Left ventricle myocardium inferior (tissue), 1 donor: ENCODE measurements at regions not wholly inside any gene's neighbourhood (a gene's known extent, or its start where the extent isn't known, plus 50 kb on each side); places are given as distances from the start of the nearest gene placed in this dataset.

Experiments used
- DNase-seq: peaks from one replicate; pipeline ENCODE4 v3.0.0-alpha.2; 2020
- H3K27ac ChIP-seq: fragments of 200-600 bp; replicated peaks from 2 replicates; pipeline ENCODE4 v1.8.0; 2021
- H3K27me3 ChIP-seq: fragments of 200-600 bp; 2 replicates; pipeline ENCODE4 v1.8.0; 2021; ENCODE audit warnings: low read depth
- H3K36me3 ChIP-seq: fragments of 200-600 bp; 2 replicates; pipeline ENCODE4 v1.8.0; 2021
- H3K4me1 ChIP-seq: fragments of 200-600 bp; 2 replicates; pipeline ENCODE4 v1.8.0; 2021
- H3K4me3 ChIP-seq: fragments of 200-600 bp; 2 replicates; pipeline ENCODE4 v1.8.0; 2021; ENCODE audit warnings: mild to moderate bottlenecking, moderate library complexity
- H3K9me3 ChIP-seq: fragments of 200-600 bp; replicated peaks from 2 replicates; pipeline ENCODE4 v1.8.0; 2021
- CTCF ChIP-seq: fragments of 200-600 bp; IDR thresholded peaks from 2 replicates; pipeline ENCODE4 v1.8.0; 2021; ENCODE audit warnings: antibody characterized with exemption, mild to moderate bottlenecking, borderline replicate concordance
- intact Hi-C: fragments of 100-400 bp; cut with micrococcal nuclease; formaldehyde crosslinking; loops from one replicate; pipeline ENCODE4 v1.11.0; 2022
- donor health status: DM: no; HTN: yes; CAD: no; lungs with severe emphysema.

GRCh38 chr4:30840571-30840970, 120.4 kb downstream of the PCDH7 start:
- Histone ChIP-seq H3K36me3 (no peaks in the 10 kb centered on the region), H3K4me3 (no peak overlapping the region), H3K9me3 (no peaks in the 10 kb centered on the region), H3K27ac (no peak overlapping the region), H3K27me3 (no peaks in the 10 kb centered on the region), H3K4me1 (peaks cover 38% of the 10 kb centered on the region)
- intact Hi-C loops = no loop called here
- no peak for TF ChIP-seq CTCF
- no peak for DNase-seq

- Histone ChIP-seq H3K9me3 (no peaks in the 10 kb centered on the region), H3K4me3 (no peak overlapping the region), H3K27ac (no peak overlapping the region), H3K36me3 (no peaks in the 10 kb centered on the region), H3K27me3 (no peaks in the 10 kb centered on the region), H3K4me1 (peaks cover 23% of the 10 kb centered on the region)
- TF ChIP-seq CTCF = no peak
- intact Hi-C loops = no loop called here
- no peak for DNase-seq
These were observed 122.0 kb downstream of the PCDH7 start for GRCh38 chr4:30842142-30842541.

- H3K27me3 ChIP-seq = no peaks in the 10 kb centered on the region
- intact Hi-C loops = no loop called here
- DNase-seq = no peak
- TF ChIP-seq CTCF = no peak
- H3K36me3 ChIP-seq = no peaks in the 10 kb centered on the region
- H3K4me1 ChIP-seq = peaks cover 19% of the 10 kb centered on the region
- H3K27ac ChIP-seq = no peak overlapping the region
- no peaks in the 10 kb centered on the region for H3K9me3 ChIP-seq
- H3K4me3 ChIP-seq = no peak overlapping the region
These were observed 122.5 kb downstream of the PCDH7 start for GRCh38 chr4:30842689-30843088.

GRCh38 chr4:30844861-30845582, 124.9 kb downstream of the PCDH7 start:
- H3K4me1 ChIP-seq = peaks cover 22% of the 10 kb centered on the region
- no peak overlapping the region for H3K27ac ChIP-seq
- H3K27me3 ChIP-seq = no peaks in the 10 kb centered on the region
- intact Hi-C loops = no loop called here
- no peak overlapping the region for H3K4me3 ChIP-seq
- TF ChIP-seq CTCF = no peak
- DNase-seq = no peak
- H3K36me3 ChIP-seq = no peaks in the 10 kb centered on the region
- no peaks in the 10 kb centered on the region for H3K9me3 ChIP-seq

GRCh38 chr4:30847167-30847566, 127.0 kb downstream of the PCDH7 start:
- H3K9me3 ChIP-seq = no peaks in the 10 kb centered on the region
- H3K27ac ChIP-seq = no peak overlapping the region
- intact Hi-C loops = no loop called here
- H3K4me3 ChIP-seq = no peak overlapping the region
- TF ChIP-seq CTCF = no peak
- no peaks in the 10 kb centered on the region for H3K36me3 ChIP-seq
- peaks cover 17% of the 10 kb centered on the region for H3K4me1 ChIP-seq
- DNase-seq = no peak
- H3K27me3 ChIP-seq = no peaks in the 10 kb centered on the region

GRCh38 chr4:30847958-30848357, 127.8 kb downstream of the PCDH7 start:
- H3K4me1 ChIP-seq = peaks cover 17% of the 10 kb centered on the region
- H3K27me3 ChIP-seq = no peaks in the 10 kb centered on the region
- no peaks in the 10 kb centered on the region for H3K36me3 ChIP-seq
- no peak for TF ChIP-seq CTCF
- H3K4me3 ChIP-seq = no peak overlapping the region
- H3K9me3 ChIP-seq = no peaks in the 10 kb centered on the region
- no peak overlapping the region for H3K27ac ChIP-seq
- no peak for DNase-seq
- intact Hi-C loops = no loop called here
